OCI-LY7 (cell line): ENCODE measurements at regions not wholly inside any gene's neighbourhood (a gene's known extent, or its start where the extent isn't known, plus 50 kb on each side); places are given as distances from the start of the nearest gene placed in this dataset.

Experiments
- BruUV-seq: library from RNA; stranded (reverse); fragments of 400-500 nt; replicated peaks from 2 replicates; lab custom pipeline; 2021; lab: Mats Ljungman, UMichigan
- CTCF ChIA-PET: fragments of 300-600 bp; sonication (Branson Sonifier 250); formaldehyde crosslinking; loops from one replicate; lab custom pipeline; 2022; ENCODE audit warnings: antibody characterized with exemption; ENCODE audit not compliant: unreplicated experiment; lab: Charles Lee
- POLR2A ChIA-PET: fragments of 300-600 bp; sonication (Branson Sonifier 250); formaldehyde crosslinking; loops from one replicate; lab custom pipeline; 2022; ENCODE audit warnings: antibody characterized with exemption; lab: Charles Lee
- DNase-seq: peaks from one replicate; pipeline ENCODE4 v3.0.0-alpha.2; 2015; ENCODE audit warnings: low spot score
- H2AFZ ChIP-seq: fragments of 200-600 bp; sonication (generic), shearing (Covaris generic); 2 replicates; pipeline ENCODE4 v1.6.1; 2014; ENCODE audit warnings: mild to moderate bottlenecking, antibody characterized with exemption, low read length, moderate library complexity
- H3K27ac ChIP-seq: fragments of 200-600 bp; sonication (generic); 2 replicates; pipeline ENCODE4 v1.5.1; 2014; ENCODE audit warnings: mixed run types, low read depth, mild to moderate bottlenecking, moderate library complexity, low read length, inconsistent platforms; ENCODE audit not compliant: poor library complexity, severe bottlenecking
- H3K36me3 ChIP-seq: fragments of 200-600 bp; sonication (generic); 2 replicates; pipeline ENCODE4 v1.6.1; 2014; ENCODE audit warnings: mild to moderate bottlenecking, antibody characterized with exemption, low read length, moderate library complexity, mixed read lengths; ENCODE audit not compliant: insufficient read depth
- H3K4me1 ChIP-seq: fragments of 200-600 bp; sonication (generic); 2 replicates; pipeline ENCODE4 v1.5.1; 2014; ENCODE audit warnings: mild to moderate bottlenecking, low read length; ENCODE audit not compliant: insufficient read depth, poor library complexity, severe bottlenecking
- H3K4me2 ChIP-seq: fragments of 200-600 bp; sonication (generic); 2 replicates; pipeline ENCODE4 v1.6.1; 2014; ENCODE audit warnings: mild to moderate bottlenecking, low read length
- H3K4me3 ChIP-seq: fragments of 200-600 bp; sonication (generic); 2 replicates; pipeline ENCODE4 v1.5.1; 2014; ENCODE audit warnings: mild to moderate bottlenecking, low read depth, low read length; ENCODE audit not compliant: poor library complexity, severe bottlenecking
- H3K79me2 ChIP-seq: fragments of 200-600 bp; sonication (generic); 2 replicates; pipeline ENCODE4 v1.6.1; 2016; ENCODE audit warnings: low read depth, mild to moderate bottlenecking, low read length, moderate library complexity, mixed read lengths; ENCODE audit not compliant: insufficient read depth
- H3K9me2 ChIP-seq: fragments of 200-600 bp; sonication (generic); 2 replicates; pipeline ENCODE4 v1.6.1; 2016; ENCODE audit warnings: mild to moderate bottlenecking, low read length, mixed read lengths; ENCODE audit not compliant: insufficient read depth
- H3K9me3 ChIP-seq: fragments of 200-600 bp; sonication (generic); 2 replicates; pipeline ENCODE4 v1.6.1; 2014; ENCODE audit warnings: mild to moderate bottlenecking, mixed run types, low read length, mixed read lengths
- H4K20me1 ChIP-seq: fragments of 200-600 bp; sonication (generic); 2 replicates; pipeline ENCODE4 v1.6.1; 2014; ENCODE audit warnings: mild to moderate bottlenecking, antibody characterized with exemption, low read length, moderate library complexity, mixed read lengths; ENCODE audit not compliant: insufficient read depth
- EZH2phosphoT487 ChIP-seq: fragments of 200-600 bp; sonication (generic); IDR thresholded peaks from 2 replicates; pipeline ENCODE4 v1.6.1; 2018; ENCODE audit warnings: low read depth, borderline replicate concordance, mild to moderate bottlenecking, mixed run types, antibody characterized with exemption, low read length, moderate library complexity, mixed read lengths
- intact Hi-C: fragments of 100-400 bp; cut with micrococcal nuclease; formaldehyde crosslinking; loops from one replicate; pipeline ENCODE4 v1.10.0; 2022; ENCODE audit not compliant: unreplicated experiment
- TF ChIP-seq, protein P1 (sequence below): fragments of 200-600 bp; sonication (generic); conservative IDR thresholded peaks from 2 replicates; pipeline ENCODE4 v1.5.1; 2014; ENCODE audit warnings: mild to moderate bottlenecking, antibody characterized with exemption, low read length, moderate library complexity, mixed read lengths

DNA sequence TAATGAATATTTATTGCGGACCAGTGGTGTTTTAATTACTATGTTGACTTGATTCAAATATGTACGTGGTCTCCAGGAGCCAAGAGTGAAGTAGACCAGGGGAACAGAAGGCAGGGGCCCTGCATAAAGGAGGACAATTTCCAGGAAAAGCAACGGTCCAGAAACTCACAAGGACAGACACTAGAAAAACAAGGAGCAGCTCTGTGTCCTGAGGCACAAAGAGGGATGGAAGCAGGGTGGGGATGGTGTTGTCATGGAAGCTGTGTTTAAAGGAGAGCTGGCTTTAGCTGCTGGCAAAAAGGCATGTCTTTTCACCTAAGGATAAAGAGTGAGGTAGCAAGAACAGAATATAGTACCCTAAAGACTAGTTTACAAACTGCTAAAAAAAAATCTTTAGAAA is 254.1 kb upstream of the TENM3 start:
- DNase-seq = no peak
- ChIA-PET POLR2A (no interaction called here), CTCF (no interaction called here)
- Histone ChIP-seq H4K20me1 (no peaks in the 10 kb centered on the region), H2AFZ (no peak overlapping the region), H3K36me3 (no peaks in the 10 kb centered on the region), H3K9me3 (no peaks in the 10 kb centered on the region), H3K4me2 (no peak overlapping the region), H3K79me2 (no peaks in the 10 kb centered on the region), H3K4me3 (no peak overlapping the region), H3K4me1 (no peaks in the 10 kb centered on the region), H3K9me2 (no peaks in the 10 kb centered on the region), H3K27ac (no peak overlapping the region)
- intact Hi-C loops = no loop called here
- TF ChIP-seq EZH2phosphoT487 = no peak
- TF ChIP-seq, protein P1, sequence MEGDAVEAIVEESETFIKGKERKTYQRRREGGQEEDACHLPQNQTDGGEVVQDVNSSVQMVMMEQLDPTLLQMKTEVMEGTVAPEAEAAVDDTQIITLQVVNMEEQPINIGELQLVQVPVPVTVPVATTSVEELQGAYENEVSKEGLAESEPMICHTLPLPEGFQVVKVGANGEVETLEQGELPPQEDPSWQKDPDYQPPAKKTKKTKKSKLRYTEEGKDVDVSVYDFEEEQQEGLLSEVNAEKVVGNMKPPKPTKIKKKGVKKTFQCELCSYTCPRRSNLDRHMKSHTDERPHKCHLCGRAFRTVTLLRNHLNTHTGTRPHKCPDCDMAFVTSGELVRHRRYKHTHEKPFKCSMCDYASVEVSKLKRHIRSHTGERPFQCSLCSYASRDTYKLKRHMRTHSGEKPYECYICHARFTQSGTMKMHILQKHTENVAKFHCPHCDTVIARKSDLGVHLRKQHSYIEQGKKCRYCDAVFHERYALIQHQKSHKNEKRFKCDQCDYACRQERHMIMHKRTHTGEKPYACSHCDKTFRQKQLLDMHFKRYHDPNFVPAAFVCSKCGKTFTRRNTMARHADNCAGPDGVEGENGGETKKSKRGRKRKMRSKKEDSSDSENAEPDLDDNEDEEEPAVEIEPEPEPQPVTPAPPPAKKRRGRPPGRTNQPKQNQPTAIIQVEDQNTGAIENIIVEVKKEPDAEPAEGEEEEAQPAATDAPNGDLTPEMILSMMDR = no peak
- BruUV-seq = no TSS peak

DNA sequence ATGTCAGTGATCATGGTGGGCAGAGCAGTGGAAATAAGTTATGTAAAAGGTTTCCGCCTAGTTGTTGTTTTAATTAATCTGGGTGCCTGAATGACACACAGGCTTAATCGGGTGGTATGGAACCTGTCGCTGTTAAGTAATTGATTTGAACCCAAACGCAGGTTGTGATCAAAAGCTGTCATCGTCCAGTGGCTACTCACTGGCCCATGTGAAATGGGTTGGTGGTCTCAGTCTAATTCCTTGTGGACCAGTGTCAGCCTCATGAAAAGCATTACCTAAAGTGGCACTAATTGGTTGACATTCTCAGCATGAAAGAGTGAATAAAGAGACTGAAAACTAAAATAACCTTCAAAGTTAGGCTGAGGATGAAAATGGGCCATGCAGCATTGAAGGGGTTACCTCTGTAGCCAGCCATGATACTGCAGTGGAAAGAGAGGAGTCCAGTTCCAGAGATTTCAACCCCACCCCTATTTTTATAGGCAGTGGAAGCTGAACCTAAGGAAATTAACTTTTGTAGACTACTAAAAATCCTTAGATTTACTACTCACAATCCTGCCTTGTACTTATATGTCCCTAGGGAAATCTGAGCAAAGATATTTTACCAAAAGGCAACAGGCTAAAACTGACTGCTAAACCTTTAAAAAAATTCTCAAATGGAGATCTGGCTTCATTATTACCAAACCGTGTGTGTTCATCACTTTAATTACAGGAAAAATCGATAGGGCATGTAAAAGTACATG is 251.7 kb upstream of the TENM3 start:
- H3K4me1 ChIP-seq = no peaks in the 10 kb centered on the region

More for the DNA sequence above, 251.7 kb upstream of the TENM3 start:
- ChIA-PET POLR2A (no interaction called here), CTCF (no interaction called here)
- no peak for TF ChIP-seq EZH2phosphoT487
- TF ChIP-seq, protein P1 = no peak
- Histone ChIP-seq H3K27ac (no peak overlapping the region), H3K79me2 (no peaks in the 10 kb centered on the region), H3K9me3 (no peaks in the 10 kb centered on the region), H4K20me1 (no peaks in the 10 kb centered on the region), H2AFZ (no peak overlapping the region), H3K9me2 (no peaks in the 10 kb centered on the region), H3K4me2 (no peak overlapping the region), H3K36me3 (no peaks in the 10 kb centered on the region), H3K4me3 (no peak overlapping the region)
- BruUV-seq = no TSS peak
- DNase-seq = no peak
- intact Hi-C loops = no loop called here
